ENCODE measurements at regions not wholly inside any gene's neighbourhood (a gene's known extent, or its start where the extent isn't known, plus 50 kb on each side); places are given as distances from the start of the nearest gene placed in this dataset.

- intact Hi-C loops (cut with micrococcal nuclease; ENCODE audit: unreplicated experiment) (no loop called here), in situ Hi-C loops (cut with HindIII; ENCODE audit: extremely low pct_ligation_motif_present, low pct_unique_long_range_greater_than_20kb) (no loop called here)
- Histone ChIP-seq H3K27ac (ENCODE audit: extremely low read length, insufficient read depth, low read length) (no peak overlapping the region), H3K36me3 (replicated peaks in 1 of 2; ENCODE audit: control insufficient read depth in 1 of 2, insufficient read depth in 2 of 2, low read length in 2 of 2) (no peaks in the 10 kb centered on the region), H3K4me1 (ENCODE audit: insufficient read depth, low read length) (peaks cover 38% of the 10 kb centered on the region), H3K9me3 (ENCODE audit: low read length) (no peaks in the 10 kb centered on the region), H3K9ac (ENCODE audit: insufficient read depth, low read depth, low read length) (no peak overlapping the region), H4K20me1 (ENCODE audit: insufficient read depth, low read length) (no peaks in the 10 kb centered on the region), H3K4me2 (ENCODE audit: low read depth, low read length) (no peak overlapping the region), H3K79me2 (ENCODE audit: insufficient read depth, low read length) (no peaks in the 10 kb centered on the region), H2AFZ (ENCODE audit: low read length) (no peak overlapping the region), H3K4me3 (replicated peaks in 1 of 3; ENCODE audit: insufficient read depth in 1 of 3, low read depth in 2 of 3, low read length in 3 of 3) (no peak overlapping the region), H3K27me3 (ENCODE audit: control insufficient read depth in 1 of 2, insufficient read depth in 2 of 2, low read length in 2 of 2) (no peaks in the 10 kb centered on the region)
- 35% methylated on average over 3 of the region's 3 CpGs for WGBS (ENCODE audit: low lambda C conversion rate)
- TF ChIP-seq RARG (CRISPR knock-in tag; IDR thresholded peaks at IDR 0.05; ENCODE audit: low read depth) (no peak), TFDP1 (CRISPR knock-in tag; IDR thresholded peaks at IDR 0.05; ENCODE audit: borderline replicate concordance) (no peak), NFYB (CRISPR knock-in tag; IDR thresholded peaks at IDR 0.05) (no peak), KDM6A (CRISPR knock-in tag; IDR thresholded peaks at IDR 0.05; ENCODE audit: low read depth) (no peak), HMG20B (CRISPR knock-in tag; conservative IDR thresholded peaks at IDR 0.05) (no peak), ZNF691 (CRISPR knock-in tag; IDR thresholded peaks at IDR 0.05; ENCODE audit: borderline replicate concordance, low read depth) (no peak), ZBTB37 (CRISPR knock-in tag; IDR thresholded peaks at IDR 0.05) (no peak), ELF3 (CRISPR knock-in tag; IDR thresholded peaks at IDR 0.05) (no peak), REST (IDR thresholded peaks at IDR 0.05; ENCODE audit: borderline replicate concordance in 1 of 2, low read depth in 1 of 2, low read length in 2 of 2) (no peak), ZNF75D (CRISPR knock-in tag; IDR thresholded peaks at IDR 0.05; ENCODE audit: borderline replicate concordance) (no peak), ZNF800 (CRISPR knock-in tag; IDR thresholded peaks at IDR 0.05) (no peak), XBP1 (CRISPR knock-in tag; IDR thresholded peaks at IDR 0.05) (no peak), ZNF7 (CRISPR knock-in tag; IDR thresholded peaks at IDR 0.05) (no peak), ZMAT3 (CRISPR knock-in tag; conservative IDR thresholded peaks at IDR 0.05) (no peak), CREB3 (CRISPR knock-in tag; IDR thresholded peaks at IDR 0.05) (no peak), ZNF121 (CRISPR knock-in tag; IDR thresholded peaks at IDR 0.05) (no peak)
- FAIRE-seq (no peak), DNase-seq (ENCODE audit: low spot score) (no peak), ATAC-seq (no peak)
- ChIA-PET POLR2A (no interaction called here), CTCF (ENCODE audit: low intra/inter-chr PET ratio, low total read pairs) (no interaction called here)
- no TSS peak for BruUV-seq (replicated peaks)
Measured at GRCh38 chr18:70457223-70457622, 168.4 kb downstream of the SOCS6 start.

Data from HepG2 (cell line).